OCI-LY3 (cell line): ENCODE measurements at regions not wholly inside any gene's neighbourhood (a gene's known extent, or its start where the extent isn't known, plus 50 kb on each side); places are given as distances from the start of the nearest gene placed in this dataset.

Source experiments
- H2AFZ ChIP-seq: fragments of 200-600, 300-600 bp; shearing (Covaris generic); 2 replicates; pipeline ENCODE4 v1.6.0; 2014; ENCODE audit warnings: antibody characterized with exemption, low read depth, low read length
- H3K27ac ChIP-seq: fragments of 200-600, 300-600 bp; sonication (generic); 2 replicates; pipeline ENCODE4 v1.5.1; 2014; ENCODE audit warnings: mild to moderate bottlenecking, low read length, moderate library complexity, mixed read lengths
- H3K27me3 ChIP-seq: fragments of 200-600, 300-600 bp; sonication (generic); 2 replicates; pipeline ENCODE4 v1.6.1; 2014; ENCODE audit warnings: low read depth, low read length, mixed read lengths
- H3K36me3 ChIP-seq: fragments of 200-600, 300-600 bp; sonication (generic); replicated peaks from 2 replicates; pipeline ENCODE3; 2014; ENCODE audit warnings: low read depth, low read length, mixed read lengths
- H3K4me1 ChIP-seq: fragments of 300-600, 200-600 bp; sonication (generic); 2 replicates; pipeline ENCODE4 v1.6.1; 2014; ENCODE audit warnings: low read length, mixed read lengths
- H3K4me2 ChIP-seq: fragments of 200-600, 300-600 bp; sonication (generic); 2 replicates; pipeline ENCODE4 v1.6.1; 2014; ENCODE audit warnings: low read length, mixed read lengths
- H3K4me3 ChIP-seq: fragments of 300-600, 200-600 bp; sonication (generic); 2 replicates; pipeline ENCODE4 v1.5.1; 2014; ENCODE audit warnings: antibody characterized with exemption, mild to moderate bottlenecking, low read length, moderate library complexity
- H3K79me2 ChIP-seq: fragments of 300-600, 200-600 bp; shearing (Covaris generic); 2 replicates; pipeline ENCODE4 v1.6.1; 2014; ENCODE audit warnings: mild to moderate bottlenecking, low read length, mixed read lengths
- H3K9ac ChIP-seq: fragments of 300-600, 200-600 bp; shearing (Covaris generic); 2 replicates; pipeline ENCODE4 v1.6.0; 2014; ENCODE audit warnings: mild to moderate bottlenecking, low read length, moderate library complexity
- H3K9me3 ChIP-seq: fragments of 200-600, 300-600 bp; shearing (Covaris generic); 2 replicates; pipeline ENCODE4 v1.6.1; 2014; ENCODE audit warnings: low read length, mixed read lengths; ENCODE audit not compliant: insufficient read depth
- H4K20me1 ChIP-seq: fragments of 200-600, 300-600 bp; sonication (generic); 2 replicates; pipeline ENCODE4 v1.6.1; 2016; ENCODE audit warnings: low read length, mixed read lengths; ENCODE audit not compliant: insufficient read depth
- CTCF ChIP-seq: fragments of 200-600, 300-600 bp; sonication (generic); IDR thresholded peaks from 2 replicates; pipeline ENCODE4 v1.5.1; 2014; ENCODE audit warnings: antibody characterized with exemption, low read length, low read depth
- EZH2phosphoT487 ChIP-seq: fragments of 200-600 bp; shearing (Covaris generic); IDR thresholded peaks from 2 replicates; pipeline ENCODE4 v1.6.1; 2018; ENCODE audit warnings: antibody characterized with exemption, mixed run types, low read depth

- Histone ChIP-seq H3K27me3 (no peaks in the 10 kb centered on the region), H2AFZ (no peak overlapping the region)
These were observed 328.2 kb upstream of the DACH1 start for GRCh38 chr13:72195044-72195704.

DNA sequence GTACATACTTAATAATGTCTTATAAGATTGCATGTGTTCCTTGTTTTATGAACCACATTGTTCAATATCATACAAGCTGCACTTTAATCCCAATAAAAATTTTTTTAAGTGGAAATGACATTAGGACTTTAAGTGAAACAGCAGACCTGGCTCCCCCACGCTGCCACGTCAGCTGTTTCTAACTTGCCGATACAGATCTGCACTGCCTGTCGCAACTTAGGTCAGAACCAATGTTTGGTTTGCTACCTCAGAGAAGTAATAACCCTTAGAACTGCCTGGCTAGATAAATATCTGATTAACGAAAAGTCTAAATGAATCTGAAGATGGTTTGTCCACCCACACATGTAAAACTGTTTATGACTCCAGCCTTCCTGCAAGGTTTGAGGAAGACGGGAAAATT is 327.5 kb upstream of the DACH1 start:
- H3K36me3 ChIP-seq, result no peaks in the 10 kb centered on the region
- no peaks in the 10 kb centered on the region for H3K9me3 ChIP-seq
- no peaks in the 10 kb centered on the region for H3K79me2 ChIP-seq
- H3K4me2 ChIP-seq, result no peak overlapping the region
- peaks cover 6% of the 10 kb centered on the region for H3K4me1 ChIP-seq
- H3K9ac ChIP-seq, result no peak overlapping the region
- no peaks in the 10 kb centered on the region for H4K20me1 ChIP-seq
- H3K27me3 ChIP-seq, result no peaks in the 10 kb centered on the region
- H2AFZ ChIP-seq, result no peak overlapping the region
- H3K4me3 ChIP-seq, result no peak overlapping the region
- no peak for TF ChIP-seq CTCF
- H3K27ac ChIP-seq, result no peak overlapping the region

More at GRCh38 chr13:72195044-72195704, 328.2 kb upstream of the DACH1 start:
- Histone ChIP-seq H3K79me2 (no peaks in the 10 kb centered on the region), H3K27ac (no peak overlapping the region), H3K4me2 (no peak overlapping the region), H3K4me1 (peaks cover 10% of the 10 kb centered on the region), H3K4me3 (no peak overlapping the region), H3K36me3 (no peaks in the 10 kb centered on the region), H3K9ac (no peak overlapping the region), H3K9me3 (no peaks in the 10 kb centered on the region), H4K20me1 (no peaks in the 10 kb centered on the region)
- no peak for TF ChIP-seq CTCF
- no peak for TF ChIP-seq EZH2phosphoT487

- Histone ChIP-seq H3K9me3 (no peaks in the 10 kb centered on the region), H3K4me3 (no peak overlapping the region), H3K9ac (no peak overlapping the region), H2AFZ (no peak overlapping the region), H3K27me3 (no peaks in the 10 kb centered on the region), H3K79me2 (no peaks in the 10 kb centered on the region), H3K4me1 (no peaks in the 10 kb centered on the region), H3K27ac (no peak overlapping the region), H4K20me1 (no peaks in the 10 kb centered on the region), H3K36me3 (no peaks in the 10 kb centered on the region), H3K4me2 (no peak overlapping the region)
- TF ChIP-seq CTCF (no peak), EZH2phosphoT487 (no peak)
These were observed 319.9 kb upstream of the DACH1 start for GRCh38 chr13:72186730-72187422.

DNA sequence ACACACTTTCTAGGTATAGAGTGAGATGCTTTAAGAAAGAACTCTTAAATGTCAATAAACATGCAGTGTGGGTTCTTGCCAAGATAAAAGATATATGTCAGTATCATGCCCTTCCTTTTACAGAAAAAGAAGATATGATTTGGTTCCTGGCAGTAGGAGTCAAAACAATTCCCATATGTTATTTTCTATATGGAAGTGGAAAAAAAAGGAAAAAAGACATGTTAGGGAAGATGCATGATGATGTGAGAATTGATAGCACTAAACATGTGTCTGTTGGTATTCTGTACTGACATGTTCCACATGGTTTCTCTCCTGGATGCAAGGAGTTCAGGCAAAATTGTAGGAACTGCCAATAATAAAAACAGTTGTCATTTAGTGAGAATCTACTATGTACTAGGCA is 318.8 kb upstream of the DACH1 start:
- no peak overlapping the region for H3K9ac ChIP-seq
- H3K27me3 ChIP-seq, result no peaks in the 10 kb centered on the region
- no peak overlapping the region for H3K27ac ChIP-seq
- H3K4me1 ChIP-seq, result no peaks in the 10 kb centered on the region
- H3K36me3 ChIP-seq, result no peaks in the 10 kb centered on the region
- H3K4me3 ChIP-seq, result no peak overlapping the region
- H4K20me1 ChIP-seq, result no peaks in the 10 kb centered on the region
- H3K9me3 ChIP-seq, result no peaks in the 10 kb centered on the region
- H2AFZ ChIP-seq, result no peak overlapping the region
- no peak overlapping the region for H3K4me2 ChIP-seq
- H3K79me2 ChIP-seq, result no peaks in the 10 kb centered on the region
- no peak for TF ChIP-seq CTCF
- no peak for TF ChIP-seq EZH2phosphoT487
